ENCODE measurements at regions not wholly inside any gene's neighbourhood (a gene's known extent, or its start where the extent isn't known, plus 50 kb on each side); places are given as distances from the start of the nearest gene placed in this dataset.

GRCh38 chr15:55033574-55033973 lies 163.2 kb downstream of the RSL24D1 start:
- Histone ChIP-seq H3K27ac (no peak overlapping the region), H3K4me3 (no peak overlapping the region)

- Histone ChIP-seq H3K27ac (no peak overlapping the region), H3K4me3 (no peak overlapping the region)
Observed at GRCh38 chr15:55031727-55032126, 165.0 kb downstream of the RSL24D1 start.

GRCh38 chr15:55026381-55026780 lies 170.4 kb downstream of the RSL24D1 start:
- no peak overlapping the region for H3K4me3 ChIP-seq
- H3K27ac ChIP-seq, result no peak overlapping the region

GRCh38 chr15:55017635-55018034 lies 179.1 kb downstream of the RSL24D1 start:
- H3K27ac ChIP-seq, result no peak overlapping the region
- H3K4me3 ChIP-seq, result no peak overlapping the region

GRCh38 chr15:55016225-55016624 lies 180.5 kb downstream of the RSL24D1 start:
- no peak overlapping the region for H3K27ac ChIP-seq
- H3K4me3 ChIP-seq, result no peak overlapping the region

- Histone ChIP-seq H3K27ac (no peak overlapping the region), H3K4me3 (no peak overlapping the region)
Observed at GRCh38 chr15:55015093-55015445, 181.7 kb downstream of the RSL24D1 start.

GRCh38 chr15:55014391-55015092 lies 182.2 kb downstream of the RSL24D1 start:
- Histone ChIP-seq H3K4me3 (no peak overlapping the region), H3K27ac (no peak overlapping the region)

- Histone ChIP-seq H3K4me3 (no peak overlapping the region), H3K27ac (no peak overlapping the region)
Observed at GRCh38 chr15:55008421-55008820, 188.3 kb downstream of the RSL24D1 start.

- Histone ChIP-seq H3K27ac (no peak overlapping the region), H3K4me3 (no peak overlapping the region)
Observed at GRCh38 chr15:55007561-55007960, 189.2 kb downstream of the RSL24D1 start.

- Histone ChIP-seq H3K4me3 (no peak overlapping the region), H3K27ac (no peak overlapping the region)
Observed at GRCh38 chr15:55005679-55006078, 191.1 kb downstream of the RSL24D1 start.

- Histone ChIP-seq H3K27ac (no peak overlapping the region), H3K4me3 (no peak overlapping the region)
Observed at GRCh38 chr15:55003965-55004873, 192.5 kb downstream of the RSL24D1 start.

- no peak overlapping the region for H3K4me3 ChIP-seq
- H3K27ac ChIP-seq, result no peak overlapping the region
Observed at GRCh38 chr15:54998661-54999060, 198.1 kb downstream of the RSL24D1 start.

- Histone ChIP-seq H3K4me3 (no peak overlapping the region), H3K27ac (no peak overlapping the region)
Observed at GRCh38 chr15:54990793-54991192, 205.9 kb downstream of the RSL24D1 start.

GRCh38 chr15:54987881-54988280 lies 208.9 kb downstream of the RSL24D1 start:
- H3K27ac ChIP-seq, result no peak overlapping the region
- no peak overlapping the region for H3K4me3 ChIP-seq

- no peak overlapping the region for H3K4me3 ChIP-seq
- H3K27ac ChIP-seq, result no peak overlapping the region
Observed at GRCh38 chr15:54979964-54980363, 216.8 kb downstream of the RSL24D1 start.

GRCh38 chr15:54962637-54963036 lies 234.1 kb downstream of the RSL24D1 start:
- no peak overlapping the region for H3K27ac ChIP-seq
- no peak overlapping the region for H3K4me3 ChIP-seq

- no peak overlapping the region for H3K27ac ChIP-seq
- no peak overlapping the region for H3K4me3 ChIP-seq
Observed at GRCh38 chr15:54960266-54960665, 236.5 kb downstream of the RSL24D1 start.

GRCh38 chr15:54941417-54941816 lies 255.3 kb downstream of the RSL24D1 start:
- Histone ChIP-seq H3K4me3 (no peak overlapping the region), H3K27ac (no peak overlapping the region)

- Histone ChIP-seq H3K27ac (no peak overlapping the region), H3K4me3 (no peak overlapping the region)
Observed at GRCh38 chr15:54917312-54917711, 279.4 kb downstream of the RSL24D1 start.

GRCh38 chr15:54915380-54915779 lies 281.4 kb downstream of the RSL24D1 start:
- no peak overlapping the region for H3K27ac ChIP-seq

GRCh38 chr15:54884312-54884711 lies 312.4 kb downstream of the RSL24D1 start:
- peak overlapping the region in 1 of 21 experiments; percentile 8 for H3K27ac ChIP-seq
- H3K4me3 ChIP-seq, result no peak overlapping the region

More at GRCh38 chr15:54915380-54915779, 281.4 kb downstream of the RSL24D1 start:
- no peak overlapping the region for H3K4me3 ChIP-seq

Measured in skin epidermis (tissue), 12 donors.